BE2C (cell line): ENCODE measurements at regions not wholly inside any gene's neighbourhood (a gene's known extent, or its start where the extent isn't known, plus 50 kb on each side); places are given as distances from the start of the nearest gene placed in this dataset.

Experiments
- DNase-seq: peaks from one replicate; pipeline ENCODE4 v3.0.0-alpha.2; 2020
- H3K27me3 ChIP-seq: fragments of 250-450 bp; sonication (Bioruptor Pico); 2 replicates; pipeline ENCODE4 v1.5.1; 2020; ENCODE audit warnings: mild to moderate bottlenecking
- H3K36me3 ChIP-seq: fragments of 250-450 bp; sonication (Bioruptor Pico); 2 replicates; pipeline ENCODE4 v1.5.1; 2020; ENCODE audit warnings: mild to moderate bottlenecking
- H3K4me1 ChIP-seq: fragments of 250-450 bp; sonication (Bioruptor Pico); 2 replicates; pipeline ENCODE4 v1.5.1; 2020
- H3K4me3 ChIP-seq: 2 replicates; pipeline ENCODE4 v1.5.1; 2011; ENCODE audit warnings: low read depth, low read length
- H3K9me3 ChIP-seq: fragments of 250-450 bp; sonication (Bioruptor Pico); 2 replicates; pipeline ENCODE4 v1.5.1; 2020
- TF ChIP-seq, protein P1 (sequence below): IDR thresholded peaks from 2 replicates; pipeline ENCODE4 v1.5.1; 2012; ENCODE audit warnings: mild to moderate bottlenecking, low read depth, low read length

DNA sequence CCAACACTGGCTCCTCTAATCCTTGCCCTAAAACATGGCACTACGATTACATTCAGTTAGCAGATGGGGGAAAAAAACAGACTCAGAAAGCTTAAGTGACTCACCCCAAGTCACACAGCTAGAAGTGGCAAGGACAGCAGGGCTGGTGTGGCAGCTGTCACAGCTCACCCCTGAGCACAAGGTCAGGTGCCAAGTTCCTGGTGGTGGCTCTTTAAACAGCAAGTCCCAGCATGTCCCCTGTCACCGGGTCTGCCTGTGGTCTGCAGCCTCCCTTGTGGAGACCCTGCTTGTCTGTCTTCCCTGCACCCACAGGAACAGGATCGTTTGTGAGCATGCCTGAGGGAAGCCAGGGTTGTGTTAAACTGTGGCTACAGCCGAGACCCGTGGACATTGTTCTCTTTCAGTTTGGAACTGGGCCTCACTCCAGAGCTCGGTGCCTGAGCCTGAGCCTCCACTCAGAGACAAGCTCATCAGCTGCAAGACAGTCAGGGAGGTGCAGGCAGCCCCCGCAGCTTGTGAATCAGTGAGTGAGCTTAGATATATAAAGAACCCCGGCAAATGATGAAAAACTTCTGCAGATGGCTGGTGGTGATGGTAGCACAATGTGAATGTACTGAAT is 260.8 kb downstream of the BCOR start:
- no peak overlapping the region for H3K4me3 ChIP-seq
- DNase-seq: no peak
- no peaks in the 10 kb centered on the region for H3K36me3 ChIP-seq
- no peaks in the 10 kb centered on the region for H3K4me1 ChIP-seq
- TF ChIP-seq, protein P1, sequence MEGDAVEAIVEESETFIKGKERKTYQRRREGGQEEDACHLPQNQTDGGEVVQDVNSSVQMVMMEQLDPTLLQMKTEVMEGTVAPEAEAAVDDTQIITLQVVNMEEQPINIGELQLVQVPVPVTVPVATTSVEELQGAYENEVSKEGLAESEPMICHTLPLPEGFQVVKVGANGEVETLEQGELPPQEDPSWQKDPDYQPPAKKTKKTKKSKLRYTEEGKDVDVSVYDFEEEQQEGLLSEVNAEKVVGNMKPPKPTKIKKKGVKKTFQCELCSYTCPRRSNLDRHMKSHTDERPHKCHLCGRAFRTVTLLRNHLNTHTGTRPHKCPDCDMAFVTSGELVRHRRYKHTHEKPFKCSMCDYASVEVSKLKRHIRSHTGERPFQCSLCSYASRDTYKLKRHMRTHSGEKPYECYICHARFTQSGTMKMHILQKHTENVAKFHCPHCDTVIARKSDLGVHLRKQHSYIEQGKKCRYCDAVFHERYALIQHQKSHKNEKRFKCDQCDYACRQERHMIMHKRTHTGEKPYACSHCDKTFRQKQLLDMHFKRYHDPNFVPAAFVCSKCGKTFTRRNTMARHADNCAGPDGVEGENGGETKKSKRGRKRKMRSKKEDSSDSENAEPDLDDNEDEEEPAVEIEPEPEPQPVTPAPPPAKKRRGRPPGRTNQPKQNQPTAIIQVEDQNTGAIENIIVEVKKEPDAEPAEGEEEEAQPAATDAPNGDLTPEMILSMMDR: no peak
- H3K9me3 ChIP-seq: no peaks in the 10 kb centered on the region
- no peaks in the 10 kb centered on the region for H3K27me3 ChIP-seq

DNA sequence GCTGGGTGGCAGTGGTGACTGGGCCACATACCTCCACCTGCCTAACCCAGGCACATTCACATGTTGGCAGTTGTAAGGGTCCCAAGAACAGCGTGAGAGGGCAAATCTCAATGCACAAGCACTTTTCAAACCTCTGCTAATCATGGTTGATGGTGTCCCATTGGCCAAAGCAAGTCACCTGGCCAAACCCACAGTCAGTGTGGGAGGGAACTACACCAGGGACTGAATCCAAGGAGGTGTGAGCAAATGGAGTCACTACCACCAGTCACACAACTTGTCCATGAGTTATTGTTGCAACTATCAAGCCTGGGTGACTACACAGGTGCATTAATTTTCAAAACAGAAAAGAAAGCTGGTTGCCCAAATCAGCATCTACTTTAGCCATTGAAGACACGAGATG is 260.1 kb downstream of the BCOR start:
- no peak for DNase-seq
- TF ChIP-seq, protein P1: no peak
- H3K27me3 ChIP-seq: no peaks in the 10 kb centered on the region

DNA sequence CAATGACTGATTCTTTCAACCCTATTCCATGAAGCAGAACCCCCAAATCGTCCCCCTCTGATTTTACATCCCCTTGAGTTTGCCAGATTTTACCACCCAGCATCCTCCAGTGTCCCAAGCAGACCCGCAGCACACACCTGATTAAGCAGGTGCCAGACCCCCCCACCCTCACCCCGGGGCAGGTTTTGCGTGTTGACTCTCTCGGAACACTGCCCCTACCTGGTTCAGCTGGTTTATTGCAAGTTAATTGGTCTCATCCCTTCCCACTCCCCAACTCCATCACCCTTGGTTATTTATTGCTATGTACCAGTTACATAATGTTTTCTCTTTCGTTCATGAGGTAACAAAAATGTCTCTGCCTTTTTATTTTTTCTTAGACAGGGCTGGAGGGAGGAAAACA is 258.4 kb downstream of the BCOR start:
- Histone ChIP-seq H3K36me3 (no peaks in the 10 kb centered on the region), H3K27me3 (no peaks in the 10 kb centered on the region), H3K4me1 (no peaks in the 10 kb centered on the region), H3K4me3 (no peak overlapping the region), H3K9me3 (no peaks in the 10 kb centered on the region)
- DNase-seq: no peak
- TF ChIP-seq, protein P1: no peak

More for the DNA sequence above, 260.1 kb downstream of the BCOR start:
- H3K4me1 ChIP-seq: no peaks in the 10 kb centered on the region
- no peaks in the 10 kb centered on the region for H3K9me3 ChIP-seq
- no peaks in the 10 kb centered on the region for H3K36me3 ChIP-seq
- no peak overlapping the region for H3K4me3 ChIP-seq

DNA sequence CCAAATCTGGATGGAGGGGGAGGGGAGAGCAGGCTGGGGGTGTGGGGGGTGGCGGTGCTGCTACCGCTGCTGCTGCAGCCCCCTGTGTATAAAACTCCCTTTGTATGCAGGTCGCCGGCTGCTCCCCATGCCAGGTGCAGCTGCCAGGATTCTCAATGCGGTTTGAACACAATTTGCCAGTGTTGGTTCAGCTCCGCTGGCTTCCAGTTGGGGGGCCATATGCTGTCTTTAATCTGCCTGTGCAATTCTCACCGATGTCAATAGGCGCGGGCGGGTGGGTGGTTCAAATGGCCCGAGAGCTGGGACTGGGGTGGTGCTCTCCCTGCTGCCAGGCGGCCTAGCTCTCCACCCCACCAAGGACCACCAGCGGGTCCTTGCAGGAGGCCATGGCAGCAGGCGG is 257.6 kb downstream of the BCOR start:
- Histone ChIP-seq H3K36me3 (no peaks in the 10 kb centered on the region), H3K4me1 (no peaks in the 10 kb centered on the region), H3K27me3 (no peaks in the 10 kb centered on the region), H3K9me3 (no peaks in the 10 kb centered on the region), H3K4me3 (no peak overlapping the region)
- TF ChIP-seq, protein P1: no peak
- no peak for DNase-seq

DNA sequence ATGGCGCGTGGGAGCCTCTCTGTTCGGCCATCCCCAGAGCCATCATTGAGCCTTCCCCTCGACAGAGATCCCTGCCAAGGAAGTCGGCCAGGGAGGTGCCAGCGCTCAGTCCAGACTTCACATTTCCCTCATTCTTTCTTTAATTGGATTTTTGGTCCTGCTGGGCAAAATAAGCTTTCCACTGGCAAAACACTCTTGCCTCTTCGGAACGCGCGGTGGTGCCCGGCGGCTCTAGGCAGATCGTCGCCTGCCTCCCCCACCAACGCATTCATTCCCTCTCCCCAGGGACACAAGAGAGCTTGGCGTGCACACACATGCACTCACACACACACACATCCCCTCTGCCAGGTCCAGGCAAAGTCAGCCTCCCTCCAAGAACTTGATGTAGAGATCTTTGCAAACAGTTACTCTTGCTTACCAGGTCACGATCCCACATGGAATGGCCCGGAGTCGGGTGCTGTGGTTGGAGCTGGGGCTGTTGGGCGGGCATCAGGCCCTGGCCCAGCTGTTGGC is 257.1 kb downstream of the BCOR start:
- TF ChIP-seq, protein P1: no peak
- no peak for DNase-seq
- Histone ChIP-seq H3K27me3 (no peaks in the 10 kb centered on the region), H3K9me3 (no peaks in the 10 kb centered on the region), H3K36me3 (no peaks in the 10 kb centered on the region), H3K4me1 (no peaks in the 10 kb centered on the region), H3K4me3 (no peak overlapping the region)

DNA sequence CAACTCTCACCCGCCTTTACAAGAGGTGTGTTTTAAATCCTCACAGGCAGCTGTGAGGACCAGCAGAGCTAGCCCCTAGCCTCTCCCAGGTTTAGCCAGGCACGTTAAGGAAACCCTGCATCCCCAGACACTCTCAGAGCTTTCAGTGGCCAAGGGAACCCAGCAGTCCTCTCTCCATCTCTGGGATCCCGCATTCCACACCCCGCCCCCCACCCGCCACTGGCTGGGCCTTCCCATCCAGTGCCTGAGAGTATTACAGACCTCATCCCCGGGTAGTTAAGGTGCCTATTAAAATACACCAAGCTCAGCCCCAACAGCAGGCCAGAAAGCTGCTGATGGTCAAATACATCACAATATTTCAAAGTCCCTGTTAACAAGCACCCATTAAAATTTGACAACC is 256.2 kb downstream of the BCOR start:
- TF ChIP-seq, protein P1: no peak
- no peak for DNase-seq
- Histone ChIP-seq H3K4me1 (no peaks in the 10 kb centered on the region), H3K4me3 (no peak overlapping the region), H3K36me3 (no peaks in the 10 kb centered on the region), H3K27me3 (no peaks in the 10 kb centered on the region), H3K9me3 (no peaks in the 10 kb centered on the region)
